Endothelial cell of umbilical vein (primary cell): ENCODE measurements at regions not wholly inside any gene's neighbourhood (a gene's known extent, or its start where the extent isn't known, plus 50 kb on each side); places are given as distances from the start of the nearest gene placed in this dataset.

Experiments used
- BruUV-seq: library from RNA; stranded (reverse); fragments of 400-500 nt; replicated peaks from 2 replicates; lab custom pipeline; 2021; lab: Mats Ljungman, UMichigan
- CTCF ChIA-PET: fragments of 300-600, 350-600 bp; sonication (Branson Sonifier 250); formaldehyde crosslinking; loops from one replicate; lab custom pipeline; 2021; ENCODE audit warnings: antibody characterized with exemption, inconsistent platforms; lab: Charles Lee
- POLR2A ChIA-PET: fragments of 300-600, 350-600 bp; sonication (Branson Sonifier 250); formaldehyde crosslinking; loops from one replicate; lab custom pipeline; 2021; ENCODE audit warnings: antibody characterized with exemption, inconsistent platforms; lab: Charles Lee
- DNase-seq: peaks from one replicate; pipeline ENCODE4 v3.0.0-alpha.2; 2011; ENCODE audit warnings: low read depth, low spot score
- FAIRE-seq: peaks from 2 replicates; lab custom pipeline; 2011; peaks lifted over from hg19 to GRCh38; lab: Jason Lieb, UNC
- H2AFZ ChIP-seq: 2 replicates; pipeline ENCODE4 v1.6.0; 2012; ENCODE audit warnings: low read depth, low read length, control low read depth, inconsistent platforms
- H3K27ac ChIP-seq: 2 replicates; pipeline ENCODE4 v1.5.1; 2011; ENCODE audit warnings: low read depth, mild to moderate bottlenecking, control low read depth, low read length, moderate library complexity; ENCODE audit not compliant: insufficient read depth
- H3K27me3 ChIP-seq, 2 experiments: 2 replicates each; pipeline versions ENCODE4 v1.6.0 to v1.6.1; 2011; ENCODE audit warnings: low read length in 2 of 2, mixed read lengths in 1 of 2; ENCODE audit not compliant: control insufficient read depth in 2 of 2, insufficient read depth in 2 of 2
- H3K36me3 ChIP-seq, 2 experiments: 2 replicates in 1 of 2; 3 replicates in 1 of 2; pipeline ENCODE4 v1.5.1; 2011; ENCODE audit warnings: low read length in 2 of 2, mild to moderate bottlenecking in 1 of 2, moderate library complexity in 1 of 2; ENCODE audit not compliant: control insufficient read depth in 2 of 2, insufficient read depth in 2 of 2; ENCODE audit errors: extremely low read depth in 1 of 2
- H3K4me1 ChIP-seq: 3 replicates; pipeline ENCODE4 v1.5.1; 2011; ENCODE audit warnings: mild to moderate bottlenecking, low read length; ENCODE audit not compliant: control insufficient read depth, insufficient read depth; ENCODE audit errors: extremely low read depth
- H3K4me2 ChIP-seq: 2 replicates; pipeline ENCODE4 v1.6.1; 2011; ENCODE audit warnings: low read length, control low read depth, mixed read lengths; ENCODE audit not compliant: insufficient read depth
- H3K4me3 ChIP-seq, 3 experiments: fragments of 200-600 bp in 1 of 3; sonication (generic), shearing (Covaris generic) in 1 of 3; replicated peaks in 1 of 3; 2 replicates each; pipeline ENCODE4 v1.5.1; 2011 to 2016; ENCODE audit warnings: control low read depth in 3 of 3, low read length in 3 of 3, mild to moderate bottlenecking in 2 of 3, inconsistent platforms in 1 of 3, low read depth in 1 of 3, moderate library complexity in 1 of 3; ENCODE audit not compliant: insufficient read depth in 1 of 3
- H3K79me2 ChIP-seq: 2 replicates; pipeline ENCODE4 v1.6.0; 2012; ENCODE audit warnings: low read length, inconsistent platforms; ENCODE audit not compliant: control insufficient read depth, insufficient read depth
- H3K9ac ChIP-seq: replicated peaks from 2 replicates; pipeline ENCODE3; 2011; ENCODE audit warnings: low read length, control low read depth; ENCODE audit not compliant: insufficient read depth; ENCODE audit errors: extremely low read depth
- H3K9me1 ChIP-seq: replicated peaks from 3 replicates; pipeline ENCODE4 v1.6.0; 2011; ENCODE audit warnings: mild to moderate bottlenecking, low read length; ENCODE audit not compliant: control insufficient read depth, insufficient read depth; ENCODE audit errors: extremely low read depth
- H3K9me3 ChIP-seq: replicated peaks from 2 replicates; pipeline ENCODE4 v1.5.1; 2012; ENCODE audit warnings: low read length, inconsistent platforms; ENCODE audit not compliant: control insufficient read depth, insufficient read depth
- H4K20me1 ChIP-seq: replicated peaks from 2 replicates; pipeline ENCODE3; 2011; ENCODE audit warnings: mild to moderate bottlenecking, low read length; ENCODE audit not compliant: control insufficient read depth, insufficient read depth; ENCODE audit errors: extremely low read depth
- CTCF ChIP-seq, 2 donors: IDR thresholded peaks; 1 replicate in 1 of 2; 2 replicates in 1 of 2; pipeline ENCODE4 v1.5.1; 2011; ENCODE audit warnings: low read length in 2 of 2, mild to moderate bottlenecking in 2 of 2, moderate library complexity in 2 of 2, control low read depth in 1 of 2, inconsistent platforms in 1 of 2, low read depth in 1 of 2; ENCODE audit not compliant: insufficient read depth in 1 of 2; ENCODE audit errors: extremely low read depth in 1 of 2
- EZH2 ChIP-seq: IDR thresholded peaks from 2 replicates; pipeline ENCODE4 v1.6.1; 2012; ENCODE audit warnings: borderline replicate concordance, low read depth, mild to moderate bottlenecking, moderate library complexity, low read length, inconsistent platforms; ENCODE audit not compliant: severe bottlenecking
- FOS ChIP-seq: IDR thresholded peaks from 2 replicates; pipeline ENCODE4 v1.6.1; 2011; ENCODE audit warnings: mild to moderate bottlenecking, low read length, moderate library complexity, borderline replicate concordance; ENCODE audit not compliant: insufficient read depth
- GATA2 ChIP-seq: IDR thresholded peaks from 2 replicates; pipeline ENCODE4 v1.7.0; 2011; ENCODE audit warnings: low read depth, mild to moderate bottlenecking, moderate library complexity, mixed read lengths, low read length; ENCODE audit not compliant: insufficient read length, insufficient read depth
- JUN ChIP-seq: IDR thresholded peaks from 2 replicates; pipeline ENCODE4 v1.6.1; 2011; ENCODE audit warnings: borderline replicate concordance, low read depth; ENCODE audit not compliant: insufficient read length, insufficient read depth
- MAX ChIP-seq: IDR thresholded peaks from 2 replicates; pipeline ENCODE4 v1.6.1; 2011; ENCODE audit not compliant: insufficient read depth, insufficient read length
- MYC ChIP-seq: IDR thresholded peaks from one replicate; pipeline ENCODE4 v1.6.1; 2011; ENCODE audit warnings: mild to moderate bottlenecking, low read depth, low read length
- POLR2A ChIP-seq: IDR thresholded peaks from 2 replicates; pipeline ENCODE4 v1.6.1; 2012; ENCODE audit warnings: low read depth, mild to moderate bottlenecking, control low read depth, low read length
- POLR2AphosphoS5 ChIP-seq: IDR thresholded peaks from 2 replicates; pipeline ENCODE4 v1.6.1; 2012; ENCODE audit warnings: low read depth, mild to moderate bottlenecking, control low read depth, low read length, moderate library complexity; ENCODE audit not compliant: insufficient read depth
- dilution Hi-C: fragments of 300-500 bp; cut with MboI; formaldehyde crosslinking; loops from one replicate; pipeline ENCODE4 v1.15.0; 2019; ENCODE audit warnings: low sequenced_read_pairs; ENCODE audit not compliant: extremely low pct_ligation_motif_present
- intact Hi-C: fragments of 100-400 bp; cut with micrococcal nuclease; formaldehyde crosslinking; loops from one replicate; pipeline ENCODE4 v1.10.0; 2022

- H2AFZ ChIP-seq: no peak overlapping the region
- ChIA-PET POLR2A (no interaction called here), CTCF (no interaction called here)
- BruUV-seq: no TSS peak
- peaks cover 4% of the 10 kb centered on the region for H3K9me3 ChIP-seq
- TF ChIP-seq EZH2: no peak
- no peak for TF ChIP-seq POLR2AphosphoS5
- no peak for TF ChIP-seq POLR2A
- TF ChIP-seq FOS: no peak
- TF ChIP-seq CTCF (IDR thresholded peaks at IDR 0.05; ENCODE audit: extremely low read depth in 1 of 2, insufficient read depth in 1 of 2, low read depth in 1 of 2, low read length in 2 of 2): no peak
- no peak for TF ChIP-seq JUN
- no peak for TF ChIP-seq MAX
- no peak for TF ChIP-seq MYC
- no peak for TF ChIP-seq GATA2
- H3K36me3 ChIP-seq: no peaks in the 10 kb centered on the region
- H3K79me2 ChIP-seq: no peaks in the 10 kb centered on the region
- no peaks in the 10 kb centered on the region for H4K20me1 ChIP-seq
- H3K9ac ChIP-seq: no peak overlapping the region
- no peaks in the 10 kb centered on the region for H3K9me1 ChIP-seq
- H3K27me3 ChIP-seq: no peaks in the 10 kb centered on the region
- DNase-seq (no peak), FAIRE-seq (no peak)
- intact Hi-C loops: no loop called here
- H3K4me2 ChIP-seq: no peak overlapping the region
- dilution Hi-C loops: no loop called here
- H3K4me1 ChIP-seq: no peaks in the 10 kb centered on the region
- H3K4me3 ChIP-seq: no peak overlapping the region
- H3K27ac ChIP-seq: no peak overlapping the region
These were observed 273.2 kb downstream of the NPHP4 start for GRCh38 chr1:5718831-5719632.
